Stimulated activated naive B cell treated with anti-CD40 and anti-IgM and Interleukin-4, amounts not matched to agents 10 μg/mL and 1 μg/mL and 100 μg/mL, for 72 hours (primary cell): ENCODE measurements at regions not wholly inside any gene's neighbourhood (a gene's known extent, or its start where the extent isn't known, plus 50 kb on each side); places are given as distances from the start of the nearest gene placed in this dataset.

Experiments used
- ATAC-seq, 2 donors: fragments of 150-1000 bp; cut with Tn5 transposase; replicated peaks; 2 replicates each; pipeline ENCODE4 v1.10.0; 2021; ENCODE audit warnings: moderate library complexity in 1 of 2
- DNase-seq: peaks from one replicate; pipeline ENCODE4 v3.0.0; 2021
- H3K27ac Mint-ChIP-seq: one replicate; pipeline ENCODE4 v1.8.0; 2022; ENCODE audit warnings: mild to moderate bottlenecking, mixed read lengths
- H3K27me3 Mint-ChIP-seq, 2 donors: one replicate each; pipeline ENCODE4 v1.8.0; 2022; ENCODE audit warnings: mixed read lengths in 2 of 2
- H3K36me3 Mint-ChIP-seq, 2 donors: one replicate each; pipeline ENCODE4 v1.8.0; 2022; ENCODE audit warnings: mixed read lengths in 2 of 2, mild to moderate bottlenecking in 1 of 2
- H3K4me1 Mint-ChIP-seq, 2 donors: one replicate each; pipeline ENCODE4 v1.8.0; 2022; ENCODE audit warnings: mixed read lengths in 2 of 2, mild to moderate bottlenecking in 1 of 2
- H3K4me3 Mint-ChIP-seq, 2 donors: one replicate each; pipeline ENCODE4 v1.8.0; 2022; ENCODE audit warnings: mild to moderate bottlenecking in 2 of 2, mixed read lengths in 2 of 2, moderate library complexity in 1 of 2
- H3K9me3 Mint-ChIP-seq, 2 donors: one replicate each; pipeline ENCODE4 v1.8.0; 2022; ENCODE audit warnings: mixed read lengths in 2 of 2, mild to moderate bottlenecking in 1 of 2

GRCh38 chr2:168375195-168375798 is 80.8 kb upstream of the CERS6 start:
- no peak for ATAC-seq
- no peak overlapping the region for H3K27ac Mint-ChIP-seq
- DNase-seq = no peak
- H3K36me3 Mint-ChIP-seq = peaks cover 8% of the 10 kb centered on the region in 2 donors
- H3K4me3 Mint-ChIP-seq = no peak overlapping the region
- H3K27me3 Mint-ChIP-seq = peaks cover 0 to 9% of the 10 kb centered on the region in 2 donors
- peaks cover 9 to 12% of the 10 kb centered on the region in 2 donors for H3K9me3 Mint-ChIP-seq
- H3K4me1 Mint-ChIP-seq = peaks cover 7 to 16% of the 10 kb centered on the region in 2 donors

DNA sequence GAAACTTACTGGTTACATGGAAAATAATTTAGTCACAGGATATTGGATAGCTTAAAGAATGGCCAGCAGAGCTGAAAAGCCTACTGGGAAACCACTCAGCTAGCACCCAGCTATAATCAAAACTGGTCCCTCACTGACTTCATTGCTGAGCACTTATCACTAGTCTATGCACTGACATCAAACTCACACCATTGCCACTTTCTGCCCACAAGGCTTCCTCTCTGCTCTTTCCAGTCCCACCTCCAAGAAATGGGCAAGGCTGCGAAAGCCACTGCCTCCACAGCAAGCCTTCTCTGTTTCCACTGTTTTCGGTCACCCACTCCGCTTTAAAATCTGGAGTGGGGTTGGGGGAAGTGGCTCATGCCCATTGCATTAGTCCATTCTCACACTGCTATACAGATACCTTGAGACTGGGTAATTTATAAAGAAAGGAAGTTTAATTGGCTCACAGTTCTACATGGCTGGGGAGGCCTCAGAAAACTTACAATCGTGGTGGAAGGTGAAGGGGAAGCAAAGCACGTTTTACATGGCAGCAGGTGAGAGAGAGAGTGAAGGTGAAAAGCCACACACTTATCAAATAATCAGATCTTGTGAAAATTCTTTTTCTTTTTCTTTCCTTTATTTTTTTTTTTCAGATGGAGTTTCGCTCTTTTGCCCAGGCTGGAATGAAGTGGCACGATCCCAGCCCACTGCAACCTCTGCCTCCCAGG is 77.0 kb upstream of the CERS6 start:
- ATAC-seq (no peak), DNase-seq (no peak)
- Mint-ChIP-seq H3K27me3 (peaks cover 0 to 4% of the 10 kb centered on the region in 2 donors), H3K4me3 (no peak overlapping the region), H3K36me3 (no peaks in the 10 kb centered on the region), H3K4me1 (no peaks in the 10 kb centered on the region), H3K27ac (no peak overlapping the region), H3K9me3 (peaks cover 0 to 3% of the 10 kb centered on the region in 2 donors)

- Mint-ChIP-seq H3K4me3 (no peak overlapping the region), H3K36me3 (no peaks in the 10 kb centered on the region), H3K9me3 (peaks cover 0 to 3% of the 10 kb centered on the region in 2 donors), H3K4me1 (no peaks in the 10 kb centered on the region), H3K27me3 (peaks cover 0 to 4% of the 10 kb centered on the region in 2 donors), H3K27ac (no peak overlapping the region)
- DNase-seq = no peak
- no peak for ATAC-seq
Observed at GRCh38 chr2:168380500-168380899, 75.6 kb upstream of the CERS6 start.

- ATAC-seq = peak; percentile 72 to 78
- no peak for DNase-seq
- Mint-ChIP-seq H3K9me3 (peaks cover 4 to 7% of the 10 kb centered on the region in 2 donors), H3K27ac (no peak overlapping the region), H3K27me3 (no peaks in the 10 kb centered on the region), H3K4me3 (no peak overlapping the region), H3K4me1 (peaks cover 0 to 20% of the 10 kb centered on the region in 2 donors), H3K36me3 (no peaks in the 10 kb centered on the region)
Observed at GRCh38 chr2:168392024-168392423, 64.0 kb upstream of the CERS6 start.

DNA sequence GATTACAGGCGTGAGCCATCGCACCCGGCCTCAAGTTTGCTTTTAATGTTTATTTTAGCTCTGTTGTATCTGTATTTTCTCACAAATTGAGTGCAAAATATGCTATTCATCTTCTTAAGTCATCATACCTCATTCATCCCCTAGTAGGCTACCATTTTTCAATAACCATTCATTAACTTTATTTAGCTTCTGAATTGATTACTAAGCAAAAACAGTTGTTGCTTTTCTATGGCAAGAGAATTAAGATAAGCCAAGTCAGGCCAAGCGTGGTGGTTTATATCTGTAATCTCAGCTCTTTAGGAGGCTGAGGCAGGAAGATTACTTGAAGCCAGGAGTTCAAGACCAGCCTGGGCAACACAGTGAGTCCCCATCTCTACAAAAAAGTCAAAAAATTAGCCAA is 63.3 kb upstream of the CERS6 start:
- peaks cover 0 to 20% of the 10 kb centered on the region in 2 donors for H3K4me1 Mint-ChIP-seq
- H3K27ac Mint-ChIP-seq = no peak overlapping the region
- H3K36me3 Mint-ChIP-seq = no peaks in the 10 kb centered on the region
- H3K9me3 Mint-ChIP-seq = peaks cover 4 to 7% of the 10 kb centered on the region in 2 donors
- no peak for ATAC-seq
- H3K4me3 Mint-ChIP-seq = no peak overlapping the region
- DNase-seq = no peak
- no peaks in the 10 kb centered on the region for H3K27me3 Mint-ChIP-seq

- Mint-ChIP-seq H3K4me1 (peaks cover 0 to 20% of the 10 kb centered on the region in 2 donors), H3K9me3 (peaks cover 4 to 5% of the 10 kb centered on the region in 2 donors), H3K4me3 (no peak overlapping the region), H3K27me3 (no peaks in the 10 kb centered on the region), H3K36me3 (no peaks in the 10 kb centered on the region), H3K27ac (no peak overlapping the region)
- ATAC-seq (no peak), DNase-seq (no peak)
Observed at GRCh38 chr2:168394262-168394661, 61.8 kb upstream of the CERS6 start.

DNA sequence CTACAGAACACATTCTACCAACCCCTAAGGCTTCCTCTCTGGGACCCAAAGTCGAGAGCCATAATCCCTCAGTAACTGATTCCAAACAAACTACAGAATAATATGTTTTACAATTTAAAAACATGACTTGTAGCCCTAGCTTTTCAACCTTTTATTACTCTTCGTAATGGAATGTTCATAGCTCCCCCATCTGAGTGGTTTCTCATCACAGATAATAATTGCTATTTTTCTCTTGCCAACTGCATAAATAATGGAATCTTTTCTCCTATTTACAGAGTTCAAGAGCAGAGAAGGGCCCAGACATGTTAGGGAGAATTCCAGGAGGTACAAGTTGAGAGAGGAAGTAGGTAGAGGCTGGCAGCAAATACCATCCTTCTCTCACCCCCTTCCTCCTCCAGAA is 59.9 kb upstream of the CERS6 start:
- DNase-seq (no peak), ATAC-seq (no peak)
- H3K4me3 Mint-ChIP-seq = no peak overlapping the region

DNA sequence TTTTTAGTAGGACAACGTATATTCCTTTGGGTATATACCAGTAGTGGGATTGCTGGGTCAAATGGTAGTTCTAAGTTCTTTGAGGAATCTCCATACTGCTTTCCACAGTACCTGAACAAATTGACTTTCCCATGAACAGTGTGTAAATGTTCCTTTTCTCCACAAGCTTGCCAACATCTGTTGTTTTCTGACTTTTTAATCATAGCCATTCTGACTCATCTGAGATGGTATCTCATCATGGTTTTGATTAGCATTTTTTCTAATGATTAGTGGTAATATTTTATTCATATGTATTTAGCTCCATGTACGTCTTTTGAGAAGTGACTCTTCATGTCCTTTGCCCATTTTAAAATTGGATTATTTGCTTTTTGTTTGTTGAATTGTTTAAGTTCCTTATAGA is 58.4 kb upstream of the CERS6 start:
- no peak for ATAC-seq
- peaks cover 4 to 5% of the 10 kb centered on the region in 2 donors for H3K9me3 Mint-ChIP-seq
- H3K36me3 Mint-ChIP-seq = no peaks in the 10 kb centered on the region
- H3K4me3 Mint-ChIP-seq = no peak overlapping the region
- H3K4me1 Mint-ChIP-seq = peaks cover 0 to 4% of the 10 kb centered on the region in 2 donors
- no peaks in the 10 kb centered on the region for H3K27me3 Mint-ChIP-seq
- no peak for DNase-seq
- H3K27ac Mint-ChIP-seq = no peak overlapping the region

More for the DNA sequence above, 59.9 kb upstream of the CERS6 start:
- Mint-ChIP-seq H3K36me3 (no peaks in the 10 kb centered on the region), H3K27ac (no peak overlapping the region), H3K27me3 (no peaks in the 10 kb centered on the region), H3K4me1 (peaks cover 0 to 17% of the 10 kb centered on the region in 2 donors), H3K9me3 (peaks cover 4 to 5% of the 10 kb centered on the region in 2 donors)

GRCh38 chr2:168401048-168401556 is 55.0 kb upstream of the CERS6 start:
- DNase-seq (no peak), ATAC-seq (no peak)
- no peak overlapping the region for H3K4me3 Mint-ChIP-seq
- H3K9me3 Mint-ChIP-seq = no peaks in the 10 kb centered on the region
- H3K36me3 Mint-ChIP-seq = no peaks in the 10 kb centered on the region
- H3K27ac Mint-ChIP-seq = no peak overlapping the region
- H3K4me1 Mint-ChIP-seq = no peaks in the 10 kb centered on the region
- peaks cover 0 to 6% of the 10 kb centered on the region in 2 donors for H3K27me3 Mint-ChIP-seq

- no peaks in the 10 kb centered on the region for H3K4me1 Mint-ChIP-seq
- no peak overlapping the region for H3K27ac Mint-ChIP-seq
- H3K4me3 Mint-ChIP-seq = no peak overlapping the region
- no peaks in the 10 kb centered on the region for H3K36me3 Mint-ChIP-seq
- no peak for ATAC-seq
- peaks cover 0 to 6% of the 10 kb centered on the region in 2 donors for H3K27me3 Mint-ChIP-seq
- DNase-seq = no peak
- H3K9me3 Mint-ChIP-seq = no peaks in the 10 kb centered on the region
Observed at GRCh38 chr2:168401771-168402170, 54.3 kb upstream of the CERS6 start.

DNA sequence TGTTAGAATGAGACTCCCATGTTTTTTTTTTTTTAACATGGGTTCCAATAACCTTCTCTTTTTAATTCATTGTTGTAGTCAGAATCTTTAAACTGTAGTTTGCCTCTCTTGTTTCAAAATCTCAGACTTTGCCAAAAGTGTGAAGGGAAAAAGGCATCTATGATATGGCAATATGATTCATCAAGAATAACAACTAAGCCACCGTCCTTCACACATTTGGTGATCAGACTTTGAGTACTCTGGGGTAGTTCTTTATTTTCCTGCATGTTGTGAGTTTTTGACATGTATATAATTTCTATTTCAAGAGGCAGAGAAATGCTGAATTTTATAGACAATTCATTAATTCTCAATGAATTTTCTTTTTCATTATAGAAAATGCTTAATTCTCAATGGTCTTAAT is 53.5 kb upstream of the CERS6 start:
- ATAC-seq = no peak
- no peak overlapping the region for H3K4me3 Mint-ChIP-seq
- peaks cover 0 to 6% of the 10 kb centered on the region in 2 donors for H3K27me3 Mint-ChIP-seq
- H3K9me3 Mint-ChIP-seq = peaks cover 0 to 3% of the 10 kb centered on the region in 2 donors
- H3K4me1 Mint-ChIP-seq = no peaks in the 10 kb centered on the region
- no peak for DNase-seq
- no peaks in the 10 kb centered on the region for H3K36me3 Mint-ChIP-seq
- no peak overlapping the region for H3K27ac Mint-ChIP-seq

DNA sequence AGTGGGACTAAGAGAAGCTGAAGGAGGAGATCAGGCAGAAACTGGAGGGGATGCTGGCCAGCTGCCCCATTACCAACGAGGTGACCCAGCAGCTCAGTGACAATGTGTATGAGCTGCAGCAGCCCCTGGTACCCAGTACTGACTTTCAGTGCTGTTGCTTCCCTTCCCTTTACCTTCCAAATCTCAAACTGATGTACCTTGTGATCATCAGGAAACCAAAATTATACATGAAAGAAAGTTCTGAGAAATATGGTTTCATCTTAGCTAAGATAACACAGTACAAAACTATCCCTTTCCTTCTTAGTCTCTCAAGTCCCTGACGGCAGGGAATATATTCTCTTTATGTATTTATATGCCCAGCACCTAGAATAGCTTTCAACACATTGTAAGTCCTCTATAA is 52.3 kb upstream of the CERS6 start:
- no peak for ATAC-seq
- Mint-ChIP-seq H3K4me1 (no peaks in the 10 kb centered on the region), H3K27me3 (peaks cover 0 to 6% of the 10 kb centered on the region in 2 donors), H3K27ac (no peak overlapping the region), H3K9me3 (peaks cover 0 to 10% of the 10 kb centered on the region in 2 donors), H3K36me3 (no peaks in the 10 kb centered on the region), H3K4me3 (no peak overlapping the region)
- no peak for DNase-seq

- H3K27me3 Mint-ChIP-seq = peaks cover 0 to 6% of the 10 kb centered on the region in 2 donors
- no peak for ATAC-seq
- H3K27ac Mint-ChIP-seq = no peak overlapping the region
- no peaks in the 10 kb centered on the region for H3K36me3 Mint-ChIP-seq
- no peaks in the 10 kb centered on the region for H3K4me1 Mint-ChIP-seq
- no peak for DNase-seq
- peaks cover 0 to 13% of the 10 kb centered on the region in 2 donors for H3K9me3 Mint-ChIP-seq
- no peak overlapping the region for H3K4me3 Mint-ChIP-seq
Observed at GRCh38 chr2:168404764-168405163, 51.3 kb upstream of the CERS6 start.
